ENCODE measurements at regions not wholly inside any gene's neighbourhood (a gene's known extent, or its start where the extent isn't known, plus 50 kb on each side); places are given as distances from the start of the nearest gene placed in this dataset.

GRCh38 chr13:37202264-37202663 is 96.8 kb upstream of the CSNK1A1L start:
- no peak for TF ChIP-seq ERF (CRISPR knock-in tag; IDR thresholded peaks at IDR 0.05)
- TF ChIP-seq ZNF580 (CRISPR knock-in tag; IDR thresholded peaks at IDR 0.05; ENCODE audit: borderline replicate concordance, low read depth), result no peak
- TF ChIP-seq FUBP1 (CRISPR knock-in tag; IDR thresholded peaks at IDR 0.05; ENCODE audit: borderline replicate concordance), result no peak
- TF ChIP-seq ZSCAN21 (CRISPR knock-in tag; IDR thresholded peaks at IDR 0.05; ENCODE audit: borderline replicate concordance), result no peak
- TF ChIP-seq CEBPG (CRISPR knock-in tag; IDR thresholded peaks at IDR 0.05), result no peak
- TF ChIP-seq ZNF20 (CRISPR knock-in tag; IDR thresholded peaks at IDR 0.05), result no peak
- no peak for TF ChIP-seq CBFB (CRISPR knock-in tag; IDR thresholded peaks at IDR 0.05)
- no peak for TF ChIP-seq NR1H2 (CRISPR knock-in tag; IDR thresholded peaks at IDR 0.05; ENCODE audit: borderline replicate concordance, low read depth)
- TF ChIP-seq ZBTB10 (CRISPR knock-in tag; IDR thresholded peaks at IDR 0.05; ENCODE audit: borderline replicate concordance), result no peak
- no peak for TF ChIP-seq POGZ (CRISPR knock-in tag; IDR thresholded peaks at IDR 0.05)
- no peak for TF ChIP-seq KLF11 (CRISPR knock-in tag; IDR thresholded peaks at IDR 0.05)
- TF ChIP-seq SMARCE1 (IDR thresholded peaks at IDR 0.05; ENCODE audit: borderline replicate concordance), result no peak
- no peak for TF ChIP-seq ZNF143 (CRISPR knock-in tag; IDR thresholded peaks at IDR 0.05)
- no peak for TF ChIP-seq ZBTB44 (CRISPR knock-in tag; IDR thresholded peaks at IDR 0.05)
- TF ChIP-seq PAWR (CRISPR knock-in tag; IDR thresholded peaks at IDR 0.05; ENCODE audit: borderline replicate concordance), result no peak
- TF ChIP-seq ZNF468 (CRISPR knock-in tag; IDR thresholded peaks at IDR 0.05), result no peak
- no peak for TF ChIP-seq SALL1 (CRISPR knock-in tag; IDR thresholded peaks at IDR 0.05)
- no peak for TF ChIP-seq ZNF205 (CRISPR knock-in tag; IDR thresholded peaks at IDR 0.05)
- no peak for TF ChIP-seq ZBTB21 (CRISPR knock-in tag; IDR thresholded peaks at IDR 0.05)
- no peak for TF ChIP-seq ZNF530 (CRISPR knock-in tag; IDR thresholded peaks at IDR 0.05; ENCODE audit: low read depth)
- intact Hi-C loops (cut with micrococcal nuclease; ENCODE audit: unreplicated experiment) (no loop called here), in situ Hi-C loops (cut with HindIII; ENCODE audit: extremely low pct_ligation_motif_present, low pct_unique_long_range_greater_than_20kb) (no loop called here)
- no peak for FAIRE-seq
- H3K36me3 ChIP-seq (replicated peaks in 1 of 2; ENCODE audit: control insufficient read depth in 1 of 2, insufficient read depth in 2 of 2, low read length in 2 of 2), result no peaks in the 10 kb centered on the region
- POLR2A ChIA-PET, result no interaction called here
- no peaks in the 10 kb centered on the region for H3K27me3 ChIP-seq (ENCODE audit: control insufficient read depth in 1 of 2, insufficient read depth in 2 of 2, low read length in 2 of 2)
- no peak for DNase-seq (ENCODE audit: low spot score)
- CTCF ChIA-PET (ENCODE audit: low intra/inter-chr PET ratio, low total read pairs), result no interaction called here
- ATAC-seq, result no peak
- WGBS (ENCODE audit: low lambda C conversion rate), result 16% methylated on average over 2 of the region's 2 CpGs
- H3K9ac ChIP-seq (ENCODE audit: insufficient read depth, low read depth, low read length), result no peak overlapping the region
- no peak overlapping the region for H3K4me3 ChIP-seq (replicated peaks in 1 of 3; ENCODE audit: insufficient read depth in 1 of 3, low read depth in 2 of 3, low read length in 3 of 3)
- H3K4me1 ChIP-seq (ENCODE audit: insufficient read depth, low read length), result no peaks in the 10 kb centered on the region
- H3K4me2 ChIP-seq (ENCODE audit: low read depth, low read length), result no peak overlapping the region
- no peaks in the 10 kb centered on the region for H4K20me1 ChIP-seq (ENCODE audit: insufficient read depth, low read length)
- no peaks in the 10 kb centered on the region for H3K9me3 ChIP-seq (ENCODE audit: low read length)
- H3K79me2 ChIP-seq (ENCODE audit: insufficient read depth, low read length), result no peaks in the 10 kb centered on the region
- H2AFZ ChIP-seq (ENCODE audit: low read length), result no peak overlapping the region
- no peak overlapping the region for H3K27ac ChIP-seq (ENCODE audit: extremely low read length, insufficient read depth, low read length)
- BruUV-seq (replicated peaks), result no TSS peak

Data from HepG2 (cell line).